ENCODE measurements at regions not wholly inside any gene's neighbourhood (a gene's known extent, or its start where the extent isn't known, plus 50 kb on each side); places are given as distances from the start of the nearest gene placed in this dataset.

DNA sequence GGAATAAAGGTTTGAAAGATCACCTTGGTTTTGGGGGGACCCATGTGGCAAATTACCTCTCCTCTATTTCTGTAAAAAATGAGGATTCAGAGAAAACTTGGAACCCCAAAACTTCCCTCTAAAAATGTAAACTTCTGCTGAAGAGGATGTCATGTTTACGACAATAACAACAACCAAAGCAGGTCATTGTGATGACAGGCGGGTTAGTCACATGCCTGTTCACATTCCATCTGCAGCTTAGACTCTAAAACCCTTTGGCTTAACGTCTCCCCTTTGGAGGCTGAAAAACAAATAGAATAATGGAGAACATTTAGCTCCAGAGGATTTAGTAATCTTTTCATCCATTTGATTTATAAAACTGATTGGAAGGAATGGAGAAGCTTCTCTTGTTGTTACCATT is 75.0 kb upstream of the FAM9C start:
- ATAC-seq (no peak), DNase-seq (ENCODE audit: low read depth, low spot score) (no peak)
- H3K27ac ChIP-seq (ENCODE audit: low read depth, low read length), result no peak overlapping the region
- H3K9me2 ChIP-seq (ENCODE audit: insufficient read depth), result no peaks in the 10 kb centered on the region
- RAD21 ChIA-PET (ENCODE audit: low non-redundant PET in 1 of 2, low total read pairs in 2 of 2, uncharacterized antibody in 2 of 2, unreplicated experiment in 2 of 2), result no interaction called here
- no peak overlapping the region for H3K4me3 ChIP-seq (replicated peaks in 1 of 2; ENCODE audit: low read depth in 1 of 2, low read length in 2 of 2)
- H4K20me1 ChIP-seq (ENCODE audit: insufficient read depth), result no peaks in the 10 kb centered on the region
- no peaks in the 10 kb centered on the region for H3K4me1 ChIP-seq (ENCODE audit: control insufficient read depth in 1 of 2, insufficient read depth in 2 of 2, low read length in 2 of 2)
- H3K36me3 ChIP-seq (ENCODE audit: control insufficient read depth in 1 of 2, insufficient read depth in 2 of 2, low read length in 2 of 2), result no peaks in the 10 kb centered on the region
- H2AFZ ChIP-seq (ENCODE audit: low read depth, low read length, poor library complexity, severe bottlenecking), result no peak overlapping the region
- H3K27me3 ChIP-seq (ENCODE audit: insufficient read depth, low read length), result no peaks in the 10 kb centered on the region
- CTCF ChIA-PET, result no interaction called here
- no peak overlapping the region for H3K4me2 ChIP-seq (ENCODE audit: low read length)
- no peak for TF ChIP-seq ELF1 (IDR thresholded peaks at IDR 0.05; ENCODE audit: borderline replicate concordance, low read depth)
- TF ChIP-seq YY1 (IDR thresholded peaks at IDR 0.05; ENCODE audit: extremely low read depth, insufficient replicate concordance, low read depth, low read length), result no peak
- TF ChIP-seq TCF7L2 (IDR thresholded peaks at IDR 0.05; ENCODE audit: borderline replicate concordance, extremely low read depth, insufficient read depth, insufficient read length), result no peak
- no peak for TF ChIP-seq CTCF (IDR thresholded peaks at IDR 0.05 in 2 of 3, conservative IDR thresholded peaks at IDR 0.05 in 1 of 3; ENCODE audit: borderline replicate concordance in 1 of 3, insufficient read depth in 1 of 3, low read depth in 2 of 3, low read length in 2 of 3)
- TF ChIP-seq SP1 (IDR thresholded peaks at IDR 0.05; ENCODE audit: low read depth), result no peak
- TF ChIP-seq RAD21 (IDR thresholded peaks at IDR 0.05; ENCODE audit: low read depth), result no peak
- TF ChIP-seq SIN3A (IDR thresholded peaks at IDR 0.05; ENCODE audit: low read depth), result no peak
- TF ChIP-seq POLR2A (IDR thresholded peaks at IDR 0.05; ENCODE audit: borderline replicate concordance, extremely low read depth, insufficient read depth, insufficient read length), result no peak
- POLR2A ChIA-PET, result no interaction called here
- no peak overlapping the region for H3K9ac ChIP-seq (ENCODE audit: low read length)
- BruUV-seq (replicated peaks), result no TSS peak
- no peaks in the 10 kb centered on the region for H3K79me2 ChIP-seq (ENCODE audit: insufficient read depth, low read length)
- intact Hi-C loops (cut with micrococcal nuclease), result no loop called here
- no peaks in the 10 kb centered on the region for H3K9me3 ChIP-seq (ENCODE audit: control insufficient read depth in 1 of 2, insufficient read depth in 1 of 2, low read depth in 1 of 2, low read length in 2 of 2)

All from HCT116 (cell line).